ENCODE measurements at regions not wholly inside any gene's neighbourhood (a gene's known extent, or its start where the extent isn't known, plus 50 kb on each side); places are given as distances from the start of the nearest gene placed in this dataset.

DNA sequence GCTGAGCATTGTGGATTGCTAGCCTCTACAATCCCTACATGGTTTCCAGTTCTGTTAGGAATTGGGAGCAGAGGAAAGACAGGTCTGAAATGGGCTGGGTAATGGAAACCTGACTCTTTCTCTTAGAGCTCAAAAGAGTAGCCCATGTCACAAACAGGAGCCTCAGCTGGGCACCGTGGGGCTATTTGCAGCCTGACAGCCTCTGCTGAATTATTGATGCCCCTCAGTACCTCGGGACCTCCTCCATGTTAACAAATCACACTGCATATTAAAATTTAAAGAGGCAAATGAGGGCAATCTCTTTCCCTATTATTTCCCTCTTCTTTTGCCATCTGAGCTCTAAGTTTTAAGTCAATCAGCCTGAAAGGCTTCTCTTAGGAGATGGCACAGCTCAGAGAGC lies 157.1 kb downstream of the TSEN15 start:
- Histone ChIP-seq H3K36me3 (replicated peaks in 1 of 2; ENCODE audit: control insufficient read depth in 1 of 2, insufficient read depth in 2 of 2, low read length in 2 of 2) (no peaks in the 10 kb centered on the region), H3K27ac (ENCODE audit: extremely low read length, insufficient read depth, low read length) (no peak overlapping the region), H4K20me1 (ENCODE audit: insufficient read depth, low read length) (no peaks in the 10 kb centered on the region), H3K9ac (ENCODE audit: insufficient read depth, low read depth, low read length) (no peak overlapping the region), H3K4me1 (ENCODE audit: insufficient read depth, low read length) (no peaks in the 10 kb centered on the region), H3K4me2 (ENCODE audit: low read depth, low read length) (no peak overlapping the region), H3K4me3 (replicated peaks in 1 of 3; ENCODE audit: insufficient read depth in 1 of 3, low read depth in 2 of 3, low read length in 3 of 3) (no peak overlapping the region), H3K9me3 (ENCODE audit: low read length) (no peaks in the 10 kb centered on the region), H3K79me2 (ENCODE audit: insufficient read depth, low read length) (no peaks in the 10 kb centered on the region), H3K27me3 (ENCODE audit: control insufficient read depth in 1 of 2, insufficient read depth in 2 of 2, low read length in 2 of 2) (no peaks in the 10 kb centered on the region; a peak in 1 of 5 replicates), H2AFZ (ENCODE audit: low read length) (no peak overlapping the region)
- 5% methylated on average over 2 of the region's 2 CpGs for WGBS (ENCODE audit: low lambda C conversion rate)
- CTCF ChIA-PET (ENCODE audit: low intra/inter-chr PET ratio, low total read pairs) = no interaction called here
- no TSS peak for BruUV-seq (replicated peaks)
- DNase-seq (ENCODE audit: low spot score) (no peak), ATAC-seq (no peak), FAIRE-seq (no peak)
- intact Hi-C loops (cut with micrococcal nuclease; ENCODE audit: unreplicated experiment) = no loop called here
- in situ Hi-C loops (cut with HindIII; ENCODE audit: extremely low pct_ligation_motif_present, low pct_unique_long_range_greater_than_20kb) = loop anchor here (25.0 kb wide), 1 partner anchor 271 kb away; no protein-coding TSS in a partner anchor
- no peak for TF ChIP-seq ZNF232 (CRISPR knock-in tag; IDR thresholded peaks at IDR 0.05; ENCODE audit: borderline replicate concordance)
- TF ChIP-seq YEATS2 (CRISPR knock-in tag; IDR thresholded peaks at IDR 0.05; ENCODE audit: borderline replicate concordance) = no peak
- TF ChIP-seq, protein P1, sequence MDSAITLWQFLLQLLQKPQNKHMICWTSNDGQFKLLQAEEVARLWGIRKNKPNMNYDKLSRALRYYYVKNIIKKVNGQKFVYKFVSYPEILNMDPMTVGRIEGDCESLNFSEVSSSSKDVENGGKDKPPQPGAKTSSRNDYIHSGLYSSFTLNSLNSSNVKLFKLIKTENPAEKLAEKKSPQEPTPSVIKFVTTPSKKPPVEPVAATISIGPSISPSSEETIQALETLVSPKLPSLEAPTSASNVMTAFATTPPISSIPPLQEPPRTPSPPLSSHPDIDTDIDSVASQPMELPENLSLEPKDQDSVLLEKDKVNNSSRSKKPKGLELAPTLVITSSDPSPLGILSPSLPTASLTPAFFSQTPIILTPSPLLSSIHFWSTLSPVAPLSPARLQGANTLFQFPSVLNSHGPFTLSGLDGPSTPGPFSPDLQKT (CRISPR knock-in tag; IDR thresholded peaks at IDR 0.05; ENCODE audit: borderline replicate concordance) = no peak
- TF ChIP-seq MYNN (CRISPR knock-in tag; IDR thresholded peaks at IDR 0.05; ENCODE audit: low read depth) = no peak
- no peak for TF ChIP-seq ZNF251 (CRISPR knock-in tag; IDR thresholded peaks at IDR 0.05)
- no peak for TF ChIP-seq GTF2F1 (IDR thresholded peaks at IDR 0.05; ENCODE audit: low read length)
- TF ChIP-seq ZNF773 (CRISPR knock-in tag; IDR thresholded peaks at IDR 0.05; ENCODE audit: borderline replicate concordance) = no peak
- TF ChIP-seq ZNF101 (CRISPR knock-in tag; IDR thresholded peaks at IDR 0.05; ENCODE audit: borderline replicate concordance, low read depth) = no peak
- TF ChIP-seq, protein P2, sequence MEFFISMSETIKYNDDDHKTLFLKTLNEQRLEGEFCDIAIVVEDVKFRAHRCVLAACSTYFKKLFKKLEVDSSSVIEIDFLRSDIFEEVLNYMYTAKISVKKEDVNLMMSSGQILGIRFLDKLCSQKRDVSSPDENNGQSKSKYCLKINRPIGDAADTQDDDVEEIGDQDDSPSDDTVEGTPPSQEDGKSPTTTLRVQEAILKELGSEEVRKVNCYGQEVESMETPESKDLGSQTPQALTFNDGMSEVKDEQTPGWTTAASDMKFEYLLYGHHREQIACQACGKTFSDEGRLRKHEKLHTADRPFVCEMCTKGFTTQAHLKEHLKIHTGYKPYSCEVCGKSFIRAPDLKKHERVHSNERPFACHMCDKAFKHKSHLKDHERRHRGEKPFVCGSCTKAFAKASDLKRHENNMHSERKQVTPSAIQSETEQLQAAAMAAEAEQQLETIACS (CRISPR knock-in tag; IDR thresholded peaks at IDR 0.05) = no peak
- TF ChIP-seq JARID2 (CRISPR knock-in tag; IDR thresholded peaks at IDR 0.05; ENCODE audit: insufficient replicate concordance) = no peak
- TF ChIP-seq, protein P3, sequence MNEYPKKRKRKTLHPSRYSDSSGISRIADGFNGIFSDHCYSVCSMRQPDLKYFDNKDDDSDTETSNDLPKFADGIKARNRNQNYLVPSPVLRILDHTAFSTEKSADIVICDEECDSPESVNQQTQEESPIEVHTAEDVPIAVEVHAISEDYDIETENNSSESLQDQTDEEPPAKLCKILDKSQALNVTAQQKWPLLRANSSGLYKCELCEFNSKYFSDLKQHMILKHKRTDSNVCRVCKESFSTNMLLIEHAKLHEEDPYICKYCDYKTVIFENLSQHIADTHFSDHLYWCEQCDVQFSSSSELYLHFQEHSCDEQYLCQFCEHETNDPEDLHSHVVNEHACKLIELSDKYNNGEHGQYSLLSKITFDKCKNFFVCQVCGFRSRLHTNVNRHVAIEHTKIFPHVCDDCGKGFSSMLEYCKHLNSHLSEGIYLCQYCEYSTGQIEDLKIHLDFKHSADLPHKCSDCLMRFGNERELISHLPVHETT (CRISPR knock-in tag; conservative IDR thresholded peaks at IDR 0.05) = no peak
- TF ChIP-seq, protein P4, sequence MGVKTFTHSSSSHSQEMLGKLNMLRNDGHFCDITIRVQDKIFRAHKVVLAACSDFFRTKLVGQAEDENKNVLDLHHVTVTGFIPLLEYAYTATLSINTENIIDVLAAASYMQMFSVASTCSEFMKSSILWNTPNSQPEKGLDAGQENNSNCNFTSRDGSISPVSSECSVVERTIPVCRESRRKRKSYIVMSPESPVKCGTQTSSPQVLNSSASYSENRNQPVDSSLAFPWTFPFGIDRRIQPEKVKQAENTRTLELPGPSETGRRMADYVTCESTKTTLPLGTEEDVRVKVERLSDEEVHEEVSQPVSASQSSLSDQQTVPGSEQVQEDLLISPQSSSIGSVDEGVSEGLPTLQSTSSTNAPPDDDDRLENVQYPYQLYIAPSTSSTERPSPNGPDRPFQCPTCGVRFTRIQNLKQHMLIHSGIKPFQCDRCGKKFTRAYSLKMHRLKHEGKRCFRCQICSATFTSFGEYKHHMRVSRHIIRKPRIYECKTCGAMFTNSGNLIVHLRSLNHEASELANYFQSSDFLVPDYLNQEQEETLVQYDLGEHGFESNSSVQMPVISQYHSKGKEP (CRISPR knock-in tag; IDR thresholded peaks at IDR 0.05) = no peak
- POLR2A ChIA-PET = no interaction called here
